Heart left ventricle (tissue), 16 donors: ENCODE measurements at regions not wholly inside any gene's neighbourhood (a gene's known extent, or its start where the extent isn't known, plus 50 kb on each side); places are given as distances from the start of the nearest gene placed in this dataset.

Experiments used
- ATAC-seq, 4 donors: fragments of 200-7000 bp; cut with Tn5 transposase; one replicate each; pipeline ENCODE4 v1.9.1; 2020 to 2022; ENCODE audit warnings: moderate library complexity in 4 of 4, mild to moderate bottlenecking in 3 of 4, moderate number of reproducible peaks in 1 of 4
- DNase-seq, 5 donors: peaks; one replicate each; pipeline ENCODE4 v3.0.0-alpha.2; 2020
- H3K27ac ChIP-seq, 12 donors: fragments of 200-600 bp; sonication (generic) in 4 of 12; one replicate each; pipeline versions ENCODE4 v1.5.0 to v1.8.0; 2016 to 2022; ENCODE audit warnings: mild to moderate bottlenecking in 2 of 12
- H3K27me3 ChIP-seq, 9 donors: fragments of 200-600 bp; sonication (generic) in 2 of 9; one replicate each; pipeline versions ENCODE4 v1.5.1 to v1.8.0; 2016 to 2022; ENCODE audit warnings: mild to moderate bottlenecking in 3 of 9
- H3K36me3 ChIP-seq, 9 donors: fragments of 200-600 bp; sonication (generic) in 2 of 9; one replicate each; pipeline versions ENCODE4 v1.5.0 to v1.8.0; 2018 to 2022; ENCODE audit warnings: mild to moderate bottlenecking in 2 of 9
- H3K4me1 ChIP-seq, 12 donors: fragments of 200-600 bp; sonication (generic) in 4 of 12; one replicate each; pipeline versions ENCODE4 v1.5.0 to v1.8.0; 2016 to 2022; ENCODE audit warnings: mild to moderate bottlenecking in 3 of 12
- H3K4me3 ChIP-seq, 12 donors: fragments of 200-600 bp; sonication (generic) in 4 of 12; one replicate each; pipeline versions ENCODE4 v1.5.0 to v1.8.0; 2017 to 2022; ENCODE audit warnings: mild to moderate bottlenecking in 9 of 12, moderate library complexity in 4 of 12
- H3K9me3 ChIP-seq, 12 donors: fragments of 200-600 bp; sonication (generic) in 4 of 12; one replicate each; pipeline versions ENCODE4 v1.5.0 to v1.8.0; 2016 to 2022; ENCODE audit warnings: mild to moderate bottlenecking in 1 of 12
- POLR2A ChIP-seq, 2 donors: fragments of 450-650 bp; IDR thresholded peaks; one replicate each; pipeline ENCODE4 v1.6.1; 2017; ENCODE audit warnings: antibody characterized with exemption in 2 of 2, mild to moderate bottlenecking in 2 of 2, moderate library complexity in 2 of 2
- WGBS, 4 donors: extraction: QIAGEN DNeasy Blood & Tissue Kit in 2 of 4; methylation state at CpG; one replicate each; pipeline versions ENCODE4 v1.1.5 to v1.1.7; 2013 to 2018; 5-methylcytosine and 5-hydroxymethylcytosine counted together
- intact Hi-C, 10 donors: fragments of 100-400 bp; cut with DNase I; formaldehyde crosslinking; loops; one replicate each; pipeline versions ENCODE4 v1.11.1 to v1.14.2; 2022
- TF ChIP-seq, protein P1 (sequence below), 12 donors: fragments of 200-600 bp; sonication (generic) in 4 of 12; IDR thresholded peaks; one replicate each; pipeline versions ENCODE4 v1.5.0 to v1.8.0; 2018 to 2022; ENCODE audit warnings: antibody characterized with exemption in 12 of 12, mild to moderate bottlenecking in 5 of 12
- donor health status: ischemic (EF 13 %, LVEDD 7.1; RV severe dilation, severe dysfunction).
- donor health status: healthy with polysubstance abuse.
- donor health status: DM: no; HTN: yes; CAD: no.
- donor health status: DM: no; HTN: no; CAD: no.
- donor health status: ischemic (EF 25% LVEDD 6.9; RV normal size, moderate dysfunction).
- donor health status: ischemic (EF 25% LVEDD 5.7; RV mildly dilated, moderate dysfunction).
- donor health status: healthy.
- donor health status: DM: yes; HTN: yes; CAD: no.
- donor health status: ischemic (EF 35%, LVEDD 5.7; RV mildly dilated, moderate dysfunction).
- donor health status: nonischemic (EF 11% LVEDD 7.7; RV severe dilation, severe dysfunction).
- donor health status: DM: yes; HTN: yes; CAD: no.
- donor health status: PGD.
- donor health status: ischemic (EF 29% LVEDD 5.4; RV normal size, mild dysfunction).
- donor health status: nonischemic (EF 23%, LVEDD 6.1; RV moderate dilation, normal function).

DNA sequence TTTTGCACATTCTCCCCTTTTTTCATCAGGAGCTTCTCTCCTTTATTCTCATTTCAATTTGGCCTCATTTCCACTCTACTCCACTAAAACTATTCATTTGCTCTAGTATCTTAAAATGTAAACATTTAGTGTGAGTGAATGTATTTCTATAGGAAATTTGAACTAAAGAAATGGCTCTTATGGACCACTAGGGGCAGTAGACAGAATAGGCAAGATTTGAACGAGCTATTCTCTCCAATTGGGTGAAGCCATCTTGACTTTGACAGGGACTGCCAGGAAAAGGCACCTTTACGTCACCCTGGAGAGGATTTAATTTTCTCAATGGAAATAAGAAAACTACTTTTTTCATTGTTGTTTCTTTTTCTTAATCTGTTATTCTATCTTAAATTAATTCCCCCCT lies 666.3 kb downstream of the DNAH5 start:
- intact Hi-C loops = no loop called here
- TF ChIP-seq POLR2A (IDR thresholded peaks at IDR 0.05) = no peak
- TF ChIP-seq, protein P1, sequence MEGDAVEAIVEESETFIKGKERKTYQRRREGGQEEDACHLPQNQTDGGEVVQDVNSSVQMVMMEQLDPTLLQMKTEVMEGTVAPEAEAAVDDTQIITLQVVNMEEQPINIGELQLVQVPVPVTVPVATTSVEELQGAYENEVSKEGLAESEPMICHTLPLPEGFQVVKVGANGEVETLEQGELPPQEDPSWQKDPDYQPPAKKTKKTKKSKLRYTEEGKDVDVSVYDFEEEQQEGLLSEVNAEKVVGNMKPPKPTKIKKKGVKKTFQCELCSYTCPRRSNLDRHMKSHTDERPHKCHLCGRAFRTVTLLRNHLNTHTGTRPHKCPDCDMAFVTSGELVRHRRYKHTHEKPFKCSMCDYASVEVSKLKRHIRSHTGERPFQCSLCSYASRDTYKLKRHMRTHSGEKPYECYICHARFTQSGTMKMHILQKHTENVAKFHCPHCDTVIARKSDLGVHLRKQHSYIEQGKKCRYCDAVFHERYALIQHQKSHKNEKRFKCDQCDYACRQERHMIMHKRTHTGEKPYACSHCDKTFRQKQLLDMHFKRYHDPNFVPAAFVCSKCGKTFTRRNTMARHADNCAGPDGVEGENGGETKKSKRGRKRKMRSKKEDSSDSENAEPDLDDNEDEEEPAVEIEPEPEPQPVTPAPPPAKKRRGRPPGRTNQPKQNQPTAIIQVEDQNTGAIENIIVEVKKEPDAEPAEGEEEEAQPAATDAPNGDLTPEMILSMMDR (IDR thresholded peaks at IDR 0.05) = peak in 4 of 12 donors; percentile 8 to 39 (median 18)
- Histone ChIP-seq H3K27me3 (no peaks in the 10 kb centered on the region), H3K4me3 (no peak overlapping the region), H3K27ac (no peak overlapping the region), H3K36me3 (no peaks in the 10 kb centered on the region), H3K9me3 (peaks cover 0 to 5% (median 0%) of the 10 kb centered on the region in 12 donors), H3K4me1 (no peaks in the 10 kb centered on the region)
- DNase-seq (no peak), ATAC-seq (no peak)
- WGBS, 4 donors = 62 to 71% (median 66%) methylated on average over 2 of the region's 2 CpGs

DNA sequence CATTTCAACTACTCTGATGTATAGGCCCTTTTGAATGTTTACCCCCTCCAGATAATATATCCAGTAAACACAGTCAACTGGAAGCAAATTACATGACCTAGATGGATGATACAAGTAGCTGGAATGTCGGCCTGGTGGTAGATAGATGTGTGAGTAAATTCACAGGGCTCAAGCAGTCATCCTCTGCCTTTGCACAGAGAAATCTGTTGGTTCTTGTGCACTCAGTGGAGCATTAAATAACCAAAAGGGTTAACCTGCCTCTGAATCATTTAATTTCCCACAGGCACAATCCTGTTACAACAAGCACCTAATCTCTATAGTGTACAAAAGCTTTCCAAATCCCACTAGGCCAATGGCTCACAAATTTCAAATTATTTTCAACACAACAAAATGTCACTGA lies 668.3 kb downstream of the DNAH5 start:
- ATAC-seq (no peak), DNase-seq (no peak)
- intact Hi-C loops = no loop called here
- Histone ChIP-seq H3K27me3 (no peaks in the 10 kb centered on the region), H3K4me3 (no peak overlapping the region), H3K9me3 (peaks cover 0 to 5% (median 0%) of the 10 kb centered on the region in 12 donors), H3K36me3 (no peaks in the 10 kb centered on the region), H3K27ac (no peak overlapping the region), H3K4me1 (no peaks in the 10 kb centered on the region)
- no peak for TF ChIP-seq POLR2A (IDR thresholded peaks at IDR 0.05)
- TF ChIP-seq, protein P1 (IDR thresholded peaks at IDR 0.05) = no peak
- 46 to 75% (median 69%) methylated on average over 1 of the region's 1 CpG for WGBS, 4 donors

DNA sequence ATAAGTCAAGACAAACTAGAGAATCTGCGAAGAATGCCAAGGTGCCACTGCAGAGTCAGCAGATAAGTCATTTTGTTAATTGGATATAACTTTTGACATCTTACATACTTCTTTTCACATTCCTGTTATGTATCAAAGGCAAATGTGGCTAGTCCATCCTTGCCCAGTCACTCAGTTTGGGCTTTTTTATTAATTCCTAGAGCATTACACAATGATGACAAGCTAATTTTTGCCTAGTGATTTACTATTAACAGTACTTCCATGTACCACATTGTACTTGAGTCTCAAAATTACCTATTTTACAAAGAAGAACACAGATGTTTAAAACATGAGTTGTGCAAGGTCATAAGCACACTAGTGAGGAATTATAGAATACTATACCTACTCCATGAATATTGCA lies 680.8 kb downstream of the DNAH5 start:
- Histone ChIP-seq H3K27me3 (no peaks in the 10 kb centered on the region), H3K27ac (no peak overlapping the region), H3K36me3 (no peaks in the 10 kb centered on the region), H3K4me3 (no peak overlapping the region), H3K4me1 (no peaks in the 10 kb centered on the region), H3K9me3 (no peaks in the 10 kb centered on the region)
- intact Hi-C loops = no loop called here
- no peak for DNase-seq
- no peak for TF ChIP-seq POLR2A (IDR thresholded peaks at IDR 0.05)
- TF ChIP-seq, protein P1 (IDR thresholded peaks at IDR 0.05) = no peak
- WGBS, 4 donors = 86 to 89% (median 88%) methylated on average over 1 of the region's 1 CpG
- ATAC-seq = no peak

DNA sequence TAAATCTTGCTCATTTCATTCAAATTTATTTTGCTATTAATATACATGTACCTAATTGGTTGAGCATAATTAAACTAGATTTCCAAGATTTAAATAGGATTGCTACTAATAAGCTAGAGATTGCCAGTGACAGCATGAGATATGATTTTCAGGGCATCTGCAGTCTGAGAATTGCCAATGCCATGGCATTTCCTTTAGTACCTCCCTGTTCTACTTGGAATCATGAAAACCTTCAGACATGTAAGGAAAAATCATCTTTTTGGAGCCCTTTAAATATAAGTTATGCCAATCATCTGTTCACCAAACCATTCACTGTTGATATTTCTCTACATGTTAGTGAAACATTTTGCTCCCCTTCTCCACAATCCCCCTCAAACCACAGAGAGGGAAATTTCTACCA lies 691.4 kb downstream of the DNAH5 start:
- H3K4me1 ChIP-seq = no peaks in the 10 kb centered on the region
- H3K27me3 ChIP-seq = no peaks in the 10 kb centered on the region
- no peak for ATAC-seq
- TF ChIP-seq, protein P1 (IDR thresholded peaks at IDR 0.05) = no peak
- no peak for TF ChIP-seq POLR2A (IDR thresholded peaks at IDR 0.05)
- DNase-seq = no peak
- no peak overlapping the region for H3K27ac ChIP-seq
- no peaks in the 10 kb centered on the region for H3K9me3 ChIP-seq
- intact Hi-C loops = no loop called here
- no peaks in the 10 kb centered on the region for H3K36me3 ChIP-seq
- no peak overlapping the region for H3K4me3 ChIP-seq
